ENCODE measurements at regions not wholly inside any gene's neighbourhood (a gene's known extent, or its start where the extent isn't known, plus 50 kb on each side); places are given as distances from the start of the nearest gene placed in this dataset.

- no peak for DNase-seq
These were observed 129.1 kb upstream of the NCAM1 start for GRCh38 chr11:112831969-112832766.

- no peak for DNase-seq
These were observed 126.9 kb upstream of the NCAM1 start for GRCh38 chr11:112834277-112834755.

- DNase-seq: no peak
These were observed 125.5 kb upstream of the NCAM1 start for GRCh38 chr11:112835591-112836255.

GRCh38 chr11:112836256-112836602 is 125.0 kb upstream of the NCAM1 start:
- no peak for DNase-seq

GRCh38 chr11:112837162-112837826 is 123.9 kb upstream of the NCAM1 start:
- no peak for DNase-seq

- DNase-seq: no peak
These were observed 122.2 kb upstream of the NCAM1 start for GRCh38 chr11:112839051-112839450.

GRCh38 chr11:112841729-112842128 is 119.5 kb upstream of the NCAM1 start:
- no peak for DNase-seq

- no peak for DNase-seq
These were observed 119.1 kb upstream of the NCAM1 start for GRCh38 chr11:112842151-112842550.

- no peak for DNase-seq
These were observed 116.7 kb upstream of the NCAM1 start for GRCh38 chr11:112844517-112844916.

GRCh38 chr11:112847568-112847967 is 113.7 kb upstream of the NCAM1 start:
- no peak for DNase-seq

GRCh38 chr11:112852143-112852866 is 108.9 kb upstream of the NCAM1 start:
- DNase-seq: no peak

GRCh38 chr11:112856133-112856532 is 105.1 kb upstream of the NCAM1 start:
- no peak for DNase-seq

- no peak for DNase-seq
These were observed 104.6 kb upstream of the NCAM1 start for GRCh38 chr11:112856591-112856990.

- DNase-seq: no peak
These were observed 102.8 kb upstream of the NCAM1 start for GRCh38 chr11:112858289-112859023.

GRCh38 chr11:112859787-112860186 is 101.4 kb upstream of the NCAM1 start:
- DNase-seq: no peak

- no peak for DNase-seq
These were observed 99.9 kb upstream of the NCAM1 start for GRCh38 chr11:112861356-112861755.

GRCh38 chr11:112863305-112863704 is 97.9 kb upstream of the NCAM1 start:
- no peak for DNase-seq

GRCh38 chr11:112864672-112865071 is 96.5 kb upstream of the NCAM1 start:
- no peak for DNase-seq

- no peak for DNase-seq
These were observed 89.2 kb upstream of the NCAM1 start for GRCh38 chr11:112871909-112872500.

GRCh38 chr11:112874980-112875379 is 86.2 kb upstream of the NCAM1 start:
- no peak for DNase-seq

GRCh38 chr11:112877581-112877980 is 83.6 kb upstream of the NCAM1 start:
- DNase-seq: no peak

- no peak for DNase-seq
These were observed 83.1 kb upstream of the NCAM1 start for GRCh38 chr11:112878033-112878601.
